Upper lobe of right lung (tissue), 1 donor: ENCODE measurements at regions not wholly inside any gene's neighbourhood (a gene's known extent, or its start where the extent isn't known, plus 50 kb on each side); places are given as distances from the start of the nearest gene placed in this dataset.

Experiments used
- ATAC-seq: fragments of 200-7000 bp; cut with Tn5 transposase; one replicate; pipeline ENCODE4 v1.9.1; 2020; ENCODE audit warnings: mild to moderate bottlenecking, moderate library complexity
- DNase-seq: peaks from one replicate; pipeline ENCODE4 v3.0.0-alpha.2; 2020
- H3K27ac ChIP-seq: fragments of 200-600 bp; one replicate; pipeline ENCODE4 v1.8.0; 2022
- H3K27me3 ChIP-seq: fragments of 200-600 bp; one replicate; pipeline ENCODE4 v1.8.0; 2022; ENCODE audit warnings: mild to moderate bottlenecking
- H3K36me3 ChIP-seq: fragments of 200-600 bp; one replicate; pipeline ENCODE4 v1.8.0; 2022
- H3K4me1 ChIP-seq: fragments of 200-600 bp; one replicate; pipeline ENCODE4 v1.8.0; 2022
- H3K4me3 ChIP-seq: fragments of 200-600 bp; one replicate; pipeline ENCODE4 v1.8.0; 2022; ENCODE audit warnings: mild to moderate bottlenecking
- H3K9me3 ChIP-seq: fragments of 200-600 bp; one replicate; pipeline ENCODE4 v1.8.0; 2022
- CTCF ChIP-seq: fragments of 200-600 bp; IDR thresholded peaks from one replicate; pipeline ENCODE4 v1.8.0; 2022; ENCODE audit warnings: antibody characterized with exemption
- intact Hi-C: fragments of 100-400 bp; cut with DNase I; formaldehyde crosslinking; loops from one replicate; pipeline ENCODE4 v1.11.0; 2022
- donor health status: DM: no; HTN: yes; CAD: no; lungs with severe emphysema.

- DNase-seq, result no peak
Observed at GRCh38 chr21:28714777-28715464, 277.8 kb downstream of the LTN1 start.

GRCh38 chr21:28712411-28712810 is 280.3 kb downstream of the LTN1 start:
- H3K27ac ChIP-seq, result no peak overlapping the region
- intact Hi-C loops, result no loop called here
- TF ChIP-seq CTCF, result no peak
- no peaks in the 10 kb centered on the region for H3K27me3 ChIP-seq
- ATAC-seq (no peak), DNase-seq (no peak)
- H3K36me3 ChIP-seq, result no peaks in the 10 kb centered on the region
- H3K4me3 ChIP-seq, result no peak overlapping the region
- no peaks in the 10 kb centered on the region for H3K4me1 ChIP-seq
- H3K9me3 ChIP-seq, result no peaks in the 10 kb centered on the region

More at GRCh38 chr21:28714777-28715464, 277.8 kb downstream of the LTN1 start:
- no peaks in the 10 kb centered on the region for H3K9me3 ChIP-seq
- H3K27me3 ChIP-seq, result no peaks in the 10 kb centered on the region
- H3K4me1 ChIP-seq, result no peaks in the 10 kb centered on the region
- no peaks in the 10 kb centered on the region for H3K36me3 ChIP-seq
- TF ChIP-seq CTCF, result no peak
- H3K27ac ChIP-seq, result no peak overlapping the region
- no peak overlapping the region for H3K4me3 ChIP-seq
- intact Hi-C loops, result no loop called here
- ATAC-seq, result no peak

GRCh38 chr21:28705616-28706015 is 287.1 kb downstream of the LTN1 start:
- intact Hi-C loops, result no loop called here
- peaks cover 6% of the 10 kb centered on the region for H3K4me1 ChIP-seq
- ATAC-seq (no peak), DNase-seq (no peak)
- H3K36me3 ChIP-seq, result no peaks in the 10 kb centered on the region
- no peak overlapping the region for H3K27ac ChIP-seq
- TF ChIP-seq CTCF, result no peak
- H3K27me3 ChIP-seq, result no peaks in the 10 kb centered on the region
- no peaks in the 10 kb centered on the region for H3K9me3 ChIP-seq
- no peak overlapping the region for H3K4me3 ChIP-seq

- Histone ChIP-seq H3K27me3 (no peaks in the 10 kb centered on the region), H3K9me3 (no peaks in the 10 kb centered on the region), H3K36me3 (no peaks in the 10 kb centered on the region), H3K27ac (no peak overlapping the region), H3K4me3 (no peak overlapping the region), H3K4me1 (peaks cover 6% of the 10 kb centered on the region)
- intact Hi-C loops, result no loop called here
- TF ChIP-seq CTCF, result no peak
- ATAC-seq (no peak), DNase-seq (no peak)
Observed at GRCh38 chr21:28704746-28705145, 287.9 kb downstream of the LTN1 start.

GRCh38 chr21:28703861-28704260 is 288.8 kb downstream of the LTN1 start:
- no peaks in the 10 kb centered on the region for H3K36me3 ChIP-seq
- peaks cover 6% of the 10 kb centered on the region for H3K4me1 ChIP-seq
- H3K27me3 ChIP-seq, result no peaks in the 10 kb centered on the region
- intact Hi-C loops, result no loop called here
- no peak for TF ChIP-seq CTCF
- no peak for ATAC-seq
- no peak overlapping the region for H3K27ac ChIP-seq
- no peak for DNase-seq
- no peak overlapping the region for H3K4me3 ChIP-seq
- H3K9me3 ChIP-seq, result no peaks in the 10 kb centered on the region
